ENCODE measurements at regions not wholly inside any gene's neighbourhood (a gene's known extent, or its start where the extent isn't known, plus 50 kb on each side); places are given as distances from the start of the nearest gene placed in this dataset.

GRCh38 chr12:131457331-131458047 lies 253.4 kb upstream of the SFSWAP start:
- CTCF ChIA-PET: no interaction called here
- no peak for TF ChIP-seq CTCF (IDR thresholded peaks at IDR 0.05)
- intact Hi-C loops (cut with DNase I, micrococcal nuclease): no loop called here
- POLR2A ChIA-PET: no interaction called here
- Mint-ChIP-seq H3K4me3 (no peak overlapping the region), H3K9me3 (no peaks in the 10 kb centered on the region), H3K27me3 (peaks cover 45% of the 10 kb centered on the region), H3K27ac (no peak overlapping the region), H3K4me1 (ENCODE audit: low read depth) (no peaks in the 10 kb centered on the region), H3K36me3 (ENCODE audit: low read depth) (no peaks in the 10 kb centered on the region)
- H3K4me1 ChIP-seq (ENCODE audit: insufficient read depth, low read length): no peaks in the 10 kb centered on the region
- no peak overlapping the region for H3K27ac ChIP-seq (ENCODE audit: low read depth in 1 of 2, low read length in 2 of 2)
- H3K36me3 ChIP-seq (ENCODE audit: insufficient read depth, low read length): no peaks in the 10 kb centered on the region
- ATAC-seq (ENCODE audit: poor library complexity): no peak
- H3K9me3 ChIP-seq (ENCODE audit: control insufficient read depth in 1 of 2, insufficient read depth in 1 of 2, low read length in 2 of 2): peaks cover 0 to 11% of the 10 kb centered on the region in 2 experiments
- H3K4me3 ChIP-seq (ENCODE audit: low read length): no peak overlapping the region
- no peak for DNase-seq
- H3K27me3 ChIP-seq (ENCODE audit: control insufficient read depth in 1 of 2, insufficient read depth in 2 of 2, low read length in 2 of 2): peaks cover 0 to 3% of the 10 kb centered on the region in 2 experiments

- Histone ChIP-seq H3K4me3 (ENCODE audit: low read length) (no peak overlapping the region), H3K27me3 (ENCODE audit: control insufficient read depth in 1 of 2, insufficient read depth in 2 of 2, low read length in 2 of 2) (peaks cover 0 to 3% of the 10 kb centered on the region in 2 experiments), H3K36me3 (ENCODE audit: insufficient read depth, low read length) (no peaks in the 10 kb centered on the region), H3K9me3 (ENCODE audit: control insufficient read depth in 1 of 2, insufficient read depth in 1 of 2, low read length in 2 of 2) (peaks cover 0 to 6% of the 10 kb centered on the region in 2 experiments), H3K4me1 (ENCODE audit: insufficient read depth, low read length) (no peaks in the 10 kb centered on the region), H3K27ac (ENCODE audit: low read depth in 1 of 2, low read length in 2 of 2) (no peak overlapping the region)
- H3K4me3 Mint-ChIP-seq: no peak overlapping the region
- no peak overlapping the region for H3K27ac Mint-ChIP-seq
- H3K36me3 Mint-ChIP-seq (ENCODE audit: low read depth): no peaks in the 10 kb centered on the region
- no peak for DNase-seq
- intact Hi-C loops (cut with DNase I, micrococcal nuclease): no loop called here
- no peak for TF ChIP-seq CTCF (IDR thresholded peaks at IDR 0.05)
- ChIA-PET CTCF (no interaction called here), POLR2A (no interaction called here)
- H3K4me1 Mint-ChIP-seq (ENCODE audit: low read depth): no peaks in the 10 kb centered on the region
- H3K27me3 Mint-ChIP-seq: peaks cover 47% of the 10 kb centered on the region
- no peak for ATAC-seq (ENCODE audit: poor library complexity)
- H3K9me3 Mint-ChIP-seq: peaks cover 2% of the 10 kb centered on the region
These were observed 252.9 kb upstream of the SFSWAP start for GRCh38 chr12:131458048-131458374.

- Mint-ChIP-seq H3K27me3 (peaks cover 47% of the 10 kb centered on the region), H3K36me3 (ENCODE audit: low read depth) (no peaks in the 10 kb centered on the region), H3K4me1 (ENCODE audit: low read depth) (no peaks in the 10 kb centered on the region), H3K27ac (no peak overlapping the region), H3K4me3 (no peak overlapping the region), H3K9me3 (peaks cover 2% of the 10 kb centered on the region)
- no peaks in the 10 kb centered on the region for H3K4me1 ChIP-seq (ENCODE audit: insufficient read depth, low read length)
- H3K27me3 ChIP-seq (ENCODE audit: control insufficient read depth in 1 of 2, insufficient read depth in 2 of 2, low read length in 2 of 2): peaks cover 0 to 3% of the 10 kb centered on the region in 2 experiments
- no peak for TF ChIP-seq CTCF (IDR thresholded peaks at IDR 0.05)
- CTCF ChIA-PET: no interaction called here
- POLR2A ChIA-PET: no interaction called here
- ATAC-seq (ENCODE audit: poor library complexity): no peak
- no peak overlapping the region for H3K27ac ChIP-seq (ENCODE audit: low read depth in 1 of 2, low read length in 2 of 2)
- no peak overlapping the region for H3K4me3 ChIP-seq (ENCODE audit: low read length)
- peaks cover 0 to 4% of the 10 kb centered on the region in 2 experiments for H3K9me3 ChIP-seq (ENCODE audit: control insufficient read depth in 1 of 2, insufficient read depth in 1 of 2, low read length in 2 of 2)
- intact Hi-C loops (cut with DNase I, micrococcal nuclease): no loop called here
- no peaks in the 10 kb centered on the region for H3K36me3 ChIP-seq (ENCODE audit: insufficient read depth, low read length)
- no peak for DNase-seq
These were observed 251.7 kb upstream of the SFSWAP start for GRCh38 chr12:131458931-131459772.
